PFSK-1 (cell line): ENCODE measurements at regions not wholly inside any gene's neighbourhood (a gene's known extent, or its start where the extent isn't known, plus 50 kb on each side); places are given as distances from the start of the nearest gene placed in this dataset.

ENCODE experiments used
- FOXP2 ChIP-seq: optimal IDR thresholded peaks from 2 replicates; pipeline ENCODE3; 2011; ENCODE audit warnings: borderline replicate concordance, control low read depth, inconsistent platforms; ENCODE audit not compliant: insufficient read depth; ENCODE audit errors: extremely low read length, extremely low read depth
- POLR2AphosphoS5 ChIP-seq: IDR thresholded peaks from 2 replicates; pipeline ENCODE4 v1.6.1; 2012; ENCODE audit warnings: low read depth, mild to moderate bottlenecking, control low read depth, low read length, moderate library complexity
- SIN3A ChIP-seq: IDR thresholded peaks from 2 replicates; pipeline ENCODE4 v1.6.1; 2012; ENCODE audit warnings: mild to moderate bottlenecking, low read length, moderate library complexity, borderline replicate concordance; ENCODE audit not compliant: insufficient read depth
- TAF1 ChIP-seq: IDR thresholded peaks from 2 replicates; pipeline ENCODE4 v1.6.1; 2012; ENCODE audit warnings: low read length, control low read depth, borderline replicate concordance; ENCODE audit not compliant: insufficient read depth
- TF ChIP-seq, protein P1 (sequence below), 2 experiments: IDR thresholded peaks; 2 replicates each; pipeline versions ENCODE4 v1.6.1 to v1.8.0; 2011 to 2012; ENCODE audit warnings: low read depth in 2 of 2, low read length in 2 of 2, control low read depth in 1 of 2, inconsistent platforms in 1 of 2, mild to moderate bottlenecking in 1 of 2, moderate library complexity in 1 of 2; ENCODE audit not compliant: insufficient read depth in 1 of 2

- TF ChIP-seq FOXP2 (no peak), TAF1 (no peak), SIN3A (no peak)
- TF ChIP-seq, protein P1, sequence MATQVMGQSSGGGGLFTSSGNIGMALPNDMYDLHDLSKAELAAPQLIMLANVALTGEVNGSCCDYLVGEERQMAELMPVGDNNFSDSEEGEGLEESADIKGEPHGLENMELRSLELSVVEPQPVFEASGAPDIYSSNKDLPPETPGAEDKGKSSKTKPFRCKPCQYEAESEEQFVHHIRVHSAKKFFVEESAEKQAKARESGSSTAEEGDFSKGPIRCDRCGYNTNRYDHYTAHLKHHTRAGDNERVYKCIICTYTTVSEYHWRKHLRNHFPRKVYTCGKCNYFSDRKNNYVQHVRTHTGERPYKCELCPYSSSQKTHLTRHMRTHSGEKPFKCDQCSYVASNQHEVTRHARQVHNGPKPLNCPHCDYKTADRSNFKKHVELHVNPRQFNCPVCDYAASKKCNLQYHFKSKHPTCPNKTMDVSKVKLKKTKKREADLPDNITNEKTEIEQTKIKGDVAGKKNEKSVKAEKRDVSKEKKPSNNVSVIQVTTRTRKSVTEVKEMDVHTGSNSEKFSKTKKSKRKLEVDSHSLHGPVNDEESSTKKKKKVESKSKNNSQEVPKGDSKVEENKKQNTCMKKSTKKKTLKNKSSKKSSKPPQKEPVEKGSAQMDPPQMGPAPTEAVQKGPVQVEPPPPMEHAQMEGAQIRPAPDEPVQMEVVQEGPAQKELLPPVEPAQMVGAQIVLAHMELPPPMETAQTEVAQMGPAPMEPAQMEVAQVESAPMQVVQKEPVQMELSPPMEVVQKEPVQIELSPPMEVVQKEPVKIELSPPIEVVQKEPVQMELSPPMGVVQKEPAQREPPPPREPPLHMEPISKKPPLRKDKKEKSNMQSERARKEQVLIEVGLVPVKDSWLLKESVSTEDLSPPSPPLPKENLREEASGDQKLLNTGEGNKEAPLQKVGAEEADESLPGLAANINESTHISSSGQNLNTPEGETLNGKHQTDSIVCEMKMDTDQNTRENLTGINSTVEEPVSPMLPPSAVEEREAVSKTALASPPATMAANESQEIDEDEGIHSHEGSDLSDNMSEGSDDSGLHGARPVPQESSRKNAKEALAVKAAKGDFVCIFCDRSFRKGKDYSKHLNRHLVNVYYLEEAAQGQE (IDR thresholded peaks at IDR 0.05; ENCODE audit: insufficient read depth in 1 of 2, low read depth in 2 of 2, low read length in 2 of 2), result no peak
Measured at GRCh38 chr11:97078443-97078842, 688.6 kb downstream of the JRKL start.

- TF ChIP-seq, protein P1 (IDR thresholded peaks at IDR 0.05; ENCODE audit: insufficient read depth in 1 of 2, low read depth in 2 of 2, low read length in 2 of 2), result no peak
- TF ChIP-seq FOXP2, result no peak
- TF ChIP-seq POLR2AphosphoS5, result no peak
- no peak for TF ChIP-seq TAF1
- TF ChIP-seq SIN3A, result no peak
Measured at GRCh38 chr11:97079244-97079643, 689.4 kb downstream of the JRKL start.

DNA sequence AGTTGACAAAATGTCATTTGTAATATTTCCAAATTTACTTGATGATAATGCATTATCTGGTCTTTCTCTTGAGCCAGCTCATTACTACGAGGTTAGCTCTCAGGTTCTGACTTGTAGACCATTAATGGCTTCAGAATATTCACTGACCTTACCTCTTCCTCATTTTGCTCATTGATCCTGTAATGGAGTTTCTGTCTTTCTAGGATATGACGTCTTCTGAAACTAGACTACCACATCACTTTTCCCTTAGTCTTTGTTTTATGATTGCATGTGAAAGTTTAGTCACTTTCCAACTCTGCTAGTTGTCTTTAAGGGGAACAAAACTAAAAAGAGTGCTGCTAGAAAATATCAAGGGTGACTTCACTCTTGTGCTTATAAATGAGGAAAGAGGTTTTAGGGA is 697.6 kb downstream of the JRKL start:
- TF ChIP-seq SIN3A (no peak), TAF1 (no peak), POLR2AphosphoS5 (no peak), FOXP2 (no peak)
- TF ChIP-seq, protein P1 (IDR thresholded peaks at IDR 0.05; ENCODE audit: insufficient read depth in 1 of 2, low read depth in 2 of 2, low read length in 2 of 2), result no peak

GRCh38 chr11:97092823-97093222 is 703.0 kb downstream of the JRKL start:
- TF ChIP-seq FOXP2, result no peak
- TF ChIP-seq TAF1, result no peak
- TF ChIP-seq SIN3A, result no peak
- no peak for TF ChIP-seq POLR2AphosphoS5
- TF ChIP-seq, protein P1 (IDR thresholded peaks at IDR 0.05; ENCODE audit: insufficient read depth in 1 of 2, low read depth in 2 of 2, low read length in 2 of 2), result no peak

GRCh38 chr11:97107604-97108003 is 717.8 kb downstream of the JRKL start:
- TF ChIP-seq SIN3A (no peak), FOXP2 (no peak), POLR2AphosphoS5 (no peak), TAF1 (no peak)
- TF ChIP-seq, protein P1 (IDR thresholded peaks at IDR 0.05; ENCODE audit: insufficient read depth in 1 of 2, low read depth in 2 of 2, low read length in 2 of 2), result no peak
